Panc1 (cell line): ENCODE measurements at regions not wholly inside any gene's neighbourhood (a gene's known extent, or its start where the extent isn't known, plus 50 kb on each side); places are given as distances from the start of the nearest gene placed in this dataset.

Experiments
- ATAC-seq: fragments of 200-7000 bp; cut with Tn5 transposase; 2 replicates; pipeline ENCODE4 v1.9.1; 2020; ENCODE audit warnings: mild to moderate bottlenecking, moderate library complexity
- BruUV-seq: library from RNA; stranded (reverse); fragments of 400-500 nt; replicated peaks from 2 replicates; lab custom pipeline; 2021; lab: Mats Ljungman, UMichigan
- CTCF ChIA-PET: fragments of 300-600 bp; sonication (Branson Sonifier 250); formaldehyde crosslinking; loops from one replicate; lab custom pipeline; 2022; ENCODE audit warnings: antibody characterized with exemption; lab: Charles Lee
- POLR2A ChIA-PET: fragments of 300-600 bp; sonication (Branson Sonifier 250); formaldehyde crosslinking; loops from one replicate; lab custom pipeline; 2022; ENCODE audit warnings: antibody characterized with exemption; lab: Charles Lee
- DNase-seq: peaks from one replicate; pipeline ENCODE4 v3.0.0-alpha.2; 2010; ENCODE audit warnings: low read depth, low spot score
- H3K27ac ChIP-seq: 2 replicates; pipeline ENCODE4 v1.5.1; 2011; ENCODE audit warnings: mild to moderate bottlenecking, low read length, inconsistent platforms
- H3K27me3 ChIP-seq: fragments of 200-500 bp; sonication (Bioruptor generic); 2 replicates; pipeline ENCODE4 v1.6.0; 2014; ENCODE audit warnings: low read length, inconsistent platforms; ENCODE audit not compliant: control insufficient read depth, insufficient read depth
- H3K36me3 ChIP-seq: fragments of 200-500 bp; sonication (Bioruptor generic); 2 replicates; pipeline ENCODE4 v1.5.1; 2014; ENCODE audit warnings: inconsistent platforms, mild to moderate bottlenecking, low read length, moderate library complexity; ENCODE audit not compliant: control insufficient read depth, insufficient read depth
- H3K4me1 ChIP-seq: 2 replicates; pipeline ENCODE4 v1.5.1; 2011; ENCODE audit warnings: inconsistent platforms, mild to moderate bottlenecking, low read length, moderate library complexity; ENCODE audit not compliant: control insufficient read depth, insufficient read depth
- H3K4me3 ChIP-seq, 2 experiments: 2 replicates each; pipeline ENCODE4 v1.5.1; 2011 to 2012; ENCODE audit warnings: low read depth in 2 of 2, low read length in 2 of 2, mild to moderate bottlenecking in 2 of 2, inconsistent platforms in 1 of 2, moderate library complexity in 1 of 2
- H3K9me3 ChIP-seq: fragments of 200-500 bp; sonication (Bioruptor generic); 2 replicates; pipeline ENCODE4 v1.5.1; 2014; ENCODE audit warnings: low read depth, mild to moderate bottlenecking, inconsistent platforms, low read length, moderate library complexity; ENCODE audit not compliant: control insufficient read depth, insufficient read depth
- CTCF ChIP-seq: fragments of 450-650 bp; IDR thresholded peaks from 2 replicates; pipeline ENCODE4 v1.5.1; 2017; ENCODE audit warnings: mild to moderate bottlenecking
- POLR2AphosphoS5 ChIP-seq: IDR thresholded peaks from 2 replicates; pipeline ENCODE4 v1.6.1; 2012; ENCODE audit warnings: mild to moderate bottlenecking, low read depth, low read length, moderate library complexity
- REST ChIP-seq, 2 experiments: IDR thresholded peaks; 2 replicates each; pipeline ENCODE4 v1.6.1; 2011 to 2012; ENCODE audit warnings: low read depth in 2 of 2, control low read depth in 1 of 2, low read length in 1 of 2, mild to moderate bottlenecking in 1 of 2, moderate library complexity in 1 of 2; ENCODE audit not compliant: insufficient read depth in 1 of 2
- SIN3A ChIP-seq: IDR thresholded peaks from 2 replicates; pipeline ENCODE4 v1.6.1; 2012; ENCODE audit warnings: low read depth, mild to moderate bottlenecking, low read length, moderate library complexity, borderline replicate concordance; ENCODE audit not compliant: insufficient read depth
- TCF7L2 ChIP-seq: IDR thresholded peaks from 2 replicates; pipeline ENCODE4 v1.6.1; 2011; ENCODE audit warnings: mild to moderate bottlenecking, low read depth, low read length, inconsistent platforms
- in situ Hi-C: cut with HindIII; loops from 2 replicates; pipeline ENCODE4 v1.10.0; 2016; ENCODE audit warnings: low sequenced_read_pairs, low pct_unique_long_range_greater_than_20kb
- intact Hi-C: fragments of 100-400 bp; cut with micrococcal nuclease; formaldehyde crosslinking; loops from one replicate; pipeline ENCODE4 v1.10.0; 2022; ENCODE audit not compliant: unreplicated experiment

GRCh38 chr5:159784993-159785392 lies 131.3 kb upstream of the ADRA1B start:
- in situ Hi-C loops (no loop called here), intact Hi-C loops (no loop called here)
- no peaks in the 10 kb centered on the region for H3K4me1 ChIP-seq
- ATAC-seq = no peak
- POLR2A ChIA-PET = no interaction called here
- H3K36me3 ChIP-seq = no peaks in the 10 kb centered on the region
- BruUV-seq = no TSS peak
- CTCF ChIA-PET = no interaction called here
- H3K9me3 ChIP-seq = no peaks in the 10 kb centered on the region
- no peak overlapping the region for H3K27ac ChIP-seq
- no peak overlapping the region for H3K4me3 ChIP-seq
- H3K27me3 ChIP-seq = no peaks in the 10 kb centered on the region
- TF ChIP-seq TCF7L2 = no peak
- no peak for TF ChIP-seq POLR2AphosphoS5
- no peak for TF ChIP-seq REST (IDR thresholded peaks at IDR 0.05; ENCODE audit: insufficient read depth in 1 of 2, low read depth in 2 of 2, low read length in 1 of 2)
- no peak for TF ChIP-seq SIN3A
- TF ChIP-seq CTCF = no peak
- no peak for DNase-seq

DNA sequence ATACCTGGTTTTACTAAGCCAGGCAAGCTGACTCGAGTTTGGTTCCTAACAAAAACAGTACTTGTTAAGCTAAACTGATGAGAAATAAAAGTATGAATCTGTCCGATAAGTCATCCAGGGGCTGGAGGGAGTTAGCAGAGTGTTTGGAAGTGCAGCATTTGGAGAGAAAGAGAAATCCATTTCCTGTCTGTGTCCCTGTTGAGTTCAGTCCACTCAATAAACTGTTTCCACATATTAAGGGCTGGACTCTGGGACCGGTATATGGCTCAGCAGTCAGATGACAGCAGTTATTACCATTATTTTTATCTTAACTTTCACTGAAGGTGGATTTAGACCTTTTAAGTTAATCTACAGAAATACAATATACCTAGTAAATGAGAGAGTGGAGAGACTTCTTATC lies 130.6 kb upstream of the ADRA1B start:
- TF ChIP-seq CTCF (no peak), TCF7L2 (no peak)
- Histone ChIP-seq H3K9me3 (no peaks in the 10 kb centered on the region), H3K4me3 (no peak overlapping the region), H3K36me3 (no peaks in the 10 kb centered on the region), H3K27me3 (no peaks in the 10 kb centered on the region), H3K27ac (no peak overlapping the region), H3K4me1 (no peaks in the 10 kb centered on the region)
- BruUV-seq = no TSS peak
- ChIA-PET CTCF (no interaction called here), POLR2A (no interaction called here)
- DNase-seq = no peak
- no peak for ATAC-seq
- in situ Hi-C loops = no loop called here
- intact Hi-C loops = no loop called here

GRCh38 chr5:159786201-159786600 lies 130.1 kb upstream of the ADRA1B start:
- Histone ChIP-seq H3K9me3 (no peaks in the 10 kb centered on the region), H3K27me3 (no peaks in the 10 kb centered on the region), H3K36me3 (no peaks in the 10 kb centered on the region), H3K27ac (no peak overlapping the region), H3K4me3 (no peak overlapping the region), H3K4me1 (no peaks in the 10 kb centered on the region)
- in situ Hi-C loops (no loop called here), intact Hi-C loops (no loop called here)
- TF ChIP-seq SIN3A = no peak
- no peak for TF ChIP-seq TCF7L2
- TF ChIP-seq CTCF = no peak
- no peak for TF ChIP-seq REST (IDR thresholded peaks at IDR 0.05; ENCODE audit: insufficient read depth in 1 of 2, low read depth in 2 of 2, low read length in 1 of 2)
- no peak for TF ChIP-seq POLR2AphosphoS5
- no TSS peak for BruUV-seq
- ATAC-seq (no peak), DNase-seq (no peak)
- POLR2A ChIA-PET = no interaction called here
- CTCF ChIA-PET = no interaction called here
